LNCAP (cell line): ENCODE measurements at regions not wholly inside any gene's neighbourhood (a gene's known extent, or its start where the extent isn't known, plus 50 kb on each side); places are given as distances from the start of the nearest gene placed in this dataset.

ENCODE experiments used
- CTCF ChIP-seq: fragments of 450-650 bp; IDR thresholded peaks from 2 replicates; pipeline ENCODE4 v1.5.1; 2017; ENCODE audit warnings: mild to moderate bottlenecking

DNA sequence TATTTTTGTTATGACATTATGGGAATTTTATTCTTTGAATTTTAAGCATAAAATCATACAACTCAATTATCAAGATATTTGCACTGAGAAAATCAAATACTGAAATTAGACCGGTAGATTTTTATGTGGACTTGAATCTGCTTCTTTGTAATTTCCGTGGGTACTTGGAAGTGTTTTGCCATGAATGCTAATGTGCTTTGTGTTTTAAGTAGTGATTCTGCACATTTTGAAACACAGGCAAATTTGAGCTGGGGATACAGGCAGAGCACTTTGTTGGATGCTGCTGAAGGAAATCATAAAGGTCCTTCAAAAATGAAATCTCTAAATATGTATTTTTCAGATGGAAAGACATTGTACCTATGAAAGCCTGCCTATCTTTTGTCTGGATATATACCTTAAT is 446.3 kb upstream of the POU3F3 start:
- TF ChIP-seq CTCF, result no peak

DNA sequence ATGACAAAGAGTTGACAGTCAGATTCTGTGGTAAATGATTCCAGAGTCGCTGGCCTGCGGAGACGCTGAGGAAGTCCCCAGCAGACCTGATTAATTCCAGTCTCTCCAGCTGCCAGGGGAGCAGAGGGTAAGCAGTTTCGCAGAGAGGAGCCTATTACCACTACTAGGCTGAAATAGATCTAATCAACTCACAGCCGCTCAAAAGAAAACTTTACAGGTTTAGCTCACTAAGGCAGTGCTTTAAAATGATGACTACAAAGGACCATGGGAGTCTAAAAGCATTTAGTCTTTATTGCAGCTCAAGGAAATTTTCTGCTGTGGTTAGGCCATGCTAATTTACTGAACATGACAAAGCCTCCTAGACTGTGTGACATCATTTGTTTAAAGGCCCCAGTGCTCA is 445.6 kb upstream of the POU3F3 start:
- TF ChIP-seq CTCF, result no peak

DNA sequence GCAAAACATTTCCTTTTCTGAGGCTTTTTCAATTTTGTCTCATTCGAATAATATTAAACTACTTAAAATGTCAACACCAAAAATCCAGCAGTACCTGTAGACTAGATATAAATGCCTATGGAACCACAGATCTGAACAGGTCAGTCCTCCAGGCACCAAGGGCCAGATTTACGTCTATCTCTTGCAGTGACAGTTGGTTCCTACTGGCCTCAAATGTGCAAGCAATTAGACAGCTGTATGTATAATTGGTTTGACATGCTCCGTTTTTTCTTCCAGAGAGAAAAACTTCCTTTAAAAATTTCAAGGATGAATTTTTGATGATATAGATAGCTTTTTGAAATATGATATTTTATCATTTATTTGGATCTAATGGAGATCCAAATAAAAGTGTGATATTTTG is 443.8 kb upstream of the POU3F3 start:
- no peak for TF ChIP-seq CTCF

GRCh38 chr2:104412384-104412783 is 441.5 kb upstream of the POU3F3 start:
- TF ChIP-seq CTCF, result peak; percentile 65

- no peak for TF ChIP-seq CTCF
These were observed 440.0 kb upstream of the POU3F3 start for GRCh38 chr2:104413890-104414289.

- TF ChIP-seq CTCF, result no peak
These were observed 438.6 kb upstream of the POU3F3 start for GRCh38 chr2:104415284-104415683.

DNA sequence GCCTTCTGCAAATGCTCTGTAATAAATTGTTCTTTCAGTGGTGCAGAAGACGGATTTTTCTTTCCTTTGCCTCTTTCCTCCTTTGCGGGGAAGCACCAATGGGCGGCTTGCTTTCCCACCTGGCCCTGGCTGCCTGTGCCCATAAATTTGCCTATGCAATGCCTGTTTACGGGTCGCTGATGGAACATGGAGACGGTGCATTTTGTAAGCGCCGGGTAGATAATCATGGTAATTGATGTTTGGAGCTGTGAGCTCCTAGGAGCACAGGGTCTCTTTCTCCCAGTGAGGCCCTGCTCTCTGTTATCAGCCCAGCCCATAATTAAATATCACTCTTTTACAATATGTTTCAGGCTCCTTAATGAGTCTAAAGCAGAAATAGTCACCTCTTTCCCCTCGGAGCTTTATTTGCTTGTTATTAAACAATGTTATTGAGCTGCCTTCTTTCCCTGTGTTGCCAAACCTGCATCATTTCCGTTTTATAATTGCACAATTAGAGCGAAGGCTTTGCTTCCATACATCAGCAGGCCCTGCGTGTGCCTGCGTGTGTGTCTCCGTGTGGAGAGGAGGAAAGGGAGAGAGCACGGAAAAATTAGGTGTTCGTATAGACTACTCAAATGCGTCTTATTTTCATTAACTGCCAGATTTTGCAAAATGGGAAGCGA is 437.4 kb upstream of the POU3F3 start:
- TF ChIP-seq CTCF, result no peak

DNA sequence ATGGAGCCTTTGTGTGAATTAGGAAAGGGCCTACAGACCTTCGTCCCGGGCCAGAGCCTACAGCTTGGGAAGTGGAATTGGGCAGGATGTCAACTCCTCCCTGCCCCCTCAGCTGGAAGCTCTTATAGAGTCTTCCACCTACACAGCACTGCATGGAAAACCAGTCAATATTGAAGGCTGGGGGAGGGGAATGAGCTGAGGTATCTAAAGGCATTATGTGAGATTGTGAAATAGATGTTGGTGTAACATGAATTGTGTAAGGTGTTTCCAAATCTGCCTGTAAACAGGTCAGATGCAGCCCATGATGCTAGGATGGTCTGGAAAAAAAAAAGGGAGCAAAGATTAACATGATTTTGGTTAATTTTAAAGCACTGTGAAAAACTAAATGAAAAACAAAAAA is 433.5 kb upstream of the POU3F3 start:
- TF ChIP-seq CTCF, result no peak
